HG03108 (cell line): ENCODE measurements at regions not wholly inside any gene's neighbourhood (a gene's known extent, or its start where the extent isn't known, plus 50 kb on each side); places are given as distances from the start of the nearest gene placed in this dataset.

ENCODE experiments used
- ATAC-seq: cut with Tn5 transposase; IDR thresholded peaks from one replicate; pipeline ENCODE4 v1.9.1; 2021; ENCODE audit warnings: moderate library complexity; ENCODE audit not compliant: unreplicated experiment

DNA sequence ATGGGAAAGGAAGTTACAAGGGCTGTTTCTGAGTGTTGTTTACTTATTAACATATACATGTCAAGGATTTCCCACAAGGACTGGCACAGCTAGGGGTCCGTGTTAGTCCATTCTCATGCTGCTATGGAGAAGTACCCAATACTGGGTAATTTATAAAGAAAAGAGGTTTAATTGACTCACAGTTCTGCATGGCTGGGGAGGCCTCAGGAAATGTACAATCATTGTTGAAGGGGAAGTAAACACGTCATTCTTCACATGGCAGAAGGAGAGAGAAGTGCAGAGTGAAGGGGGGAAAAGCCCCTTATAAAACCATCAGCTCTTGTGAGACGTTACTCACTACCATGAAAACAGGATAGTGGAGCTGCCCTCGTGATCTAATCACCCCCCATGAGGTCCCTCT is 128.9 kb upstream of the CELF4 start:
- ATAC-seq: no peak

DNA sequence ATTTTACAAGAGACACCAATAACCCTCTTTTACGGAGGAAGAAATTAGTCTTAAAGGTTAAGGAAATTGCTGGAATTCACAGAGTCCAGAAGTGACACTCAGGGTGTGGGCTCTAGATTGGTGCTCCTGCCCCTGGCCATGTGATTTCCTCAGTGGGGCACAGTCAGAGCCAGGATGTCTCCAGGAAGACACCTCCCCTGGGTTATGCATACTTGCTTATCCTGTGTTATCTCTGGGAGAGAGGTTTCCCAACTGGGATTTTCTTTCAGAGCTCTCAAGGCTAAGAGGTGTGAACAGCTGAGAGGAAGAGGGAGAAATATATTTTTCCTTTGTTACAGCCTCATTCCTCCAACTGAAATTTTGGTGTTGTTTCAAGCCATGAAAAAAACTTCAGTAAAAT is 125.6 kb upstream of the CELF4 start:
- ATAC-seq: no peak

DNA sequence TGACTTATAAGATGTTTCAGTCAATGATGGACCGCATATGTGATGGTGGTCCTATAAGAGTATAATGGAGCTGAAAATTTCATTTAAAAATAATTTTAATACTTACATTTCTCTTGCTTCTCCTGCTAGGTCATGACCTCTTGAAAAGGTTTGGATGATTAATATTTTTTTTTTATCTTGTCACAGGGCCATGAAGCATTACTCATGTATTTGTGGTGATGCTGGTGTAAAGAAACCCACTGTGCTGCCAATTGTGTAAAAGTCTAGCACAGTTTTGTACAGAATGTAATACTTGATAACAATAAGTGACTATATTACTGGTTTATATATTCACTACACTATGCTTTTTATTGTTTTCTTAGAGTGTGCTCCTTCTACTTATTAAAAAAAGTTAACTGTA is 124.2 kb upstream of the CELF4 start:
- ATAC-seq: no peak

DNA sequence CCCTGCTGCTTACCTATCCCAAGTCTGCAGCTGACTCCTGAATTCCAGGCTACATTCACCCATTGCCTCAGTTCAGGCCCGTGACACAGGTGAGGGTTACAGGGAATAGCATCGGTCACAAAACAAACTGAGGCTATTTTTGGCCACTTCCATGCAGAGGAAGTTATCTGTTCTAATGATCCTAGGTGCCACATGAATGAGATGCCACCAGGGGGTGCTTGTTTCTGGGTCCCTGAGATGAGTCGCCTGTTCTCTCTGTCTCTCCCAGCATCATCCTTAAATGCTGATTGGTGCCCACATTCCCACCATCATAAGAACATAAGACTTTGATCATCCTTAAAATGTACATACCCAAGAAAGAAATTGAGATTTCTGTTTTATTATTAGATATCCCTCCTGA is 119.0 kb upstream of the CELF4 start:
- no peak for ATAC-seq

DNA sequence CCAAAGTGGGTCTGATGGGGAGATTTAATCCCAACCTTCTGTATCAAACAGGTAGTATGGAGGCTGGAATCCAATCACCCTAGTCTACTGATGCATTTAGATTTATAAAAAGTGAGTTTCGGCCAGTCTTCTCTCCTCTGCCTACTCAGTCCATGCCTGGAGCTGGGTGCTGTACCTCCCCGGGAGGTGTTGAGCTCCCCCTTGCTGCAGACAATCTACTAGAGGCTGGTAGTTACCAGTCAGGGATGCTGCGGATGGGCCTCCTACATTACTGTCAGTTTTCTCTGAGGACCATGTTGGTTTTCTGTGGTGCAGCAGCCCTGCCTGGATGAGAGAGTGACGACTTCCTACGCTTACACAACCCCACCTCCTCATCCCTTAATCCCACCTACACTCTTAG is 118.6 kb upstream of the CELF4 start:
- no peak for ATAC-seq

DNA sequence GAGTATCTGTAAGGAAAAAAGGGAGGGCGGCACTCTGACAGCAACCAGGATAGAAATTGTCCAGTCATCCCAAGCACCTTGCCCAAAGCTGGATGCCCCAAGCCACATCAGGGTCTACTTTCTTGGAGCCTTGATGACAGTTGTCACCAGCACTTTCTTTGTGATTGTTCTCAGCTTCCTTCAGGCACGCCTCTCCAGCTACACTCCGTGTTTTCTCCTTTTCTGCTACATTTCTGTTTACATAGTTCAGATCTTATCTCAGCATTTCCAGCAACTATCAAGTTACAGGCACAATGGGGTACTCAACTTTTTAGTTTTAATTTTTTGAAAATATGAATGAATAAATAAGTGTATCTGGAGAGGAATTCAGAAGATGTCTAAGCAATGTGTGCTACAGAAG is 115.3 kb upstream of the CELF4 start:
- no peak for ATAC-seq

DNA sequence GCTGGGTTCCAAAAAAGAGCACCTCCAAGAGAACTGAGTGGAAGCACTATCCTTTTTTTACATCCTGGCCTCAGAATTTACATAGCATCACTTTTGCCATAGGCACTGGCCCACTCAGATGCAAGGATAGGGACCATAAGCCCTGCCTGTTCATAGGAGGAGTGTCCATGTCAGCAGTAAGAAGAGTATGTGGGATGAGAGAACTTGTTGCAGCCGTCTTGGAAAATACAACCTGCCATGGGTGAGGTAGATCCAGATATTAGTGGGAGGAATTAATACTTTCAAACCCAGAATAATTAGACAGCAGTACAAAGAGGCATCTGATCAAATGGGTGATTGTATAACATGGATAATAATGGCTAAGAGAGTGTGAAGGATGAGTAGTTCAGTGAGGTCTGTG is 110.7 kb upstream of the CELF4 start:
- ATAC-seq: no peak

DNA sequence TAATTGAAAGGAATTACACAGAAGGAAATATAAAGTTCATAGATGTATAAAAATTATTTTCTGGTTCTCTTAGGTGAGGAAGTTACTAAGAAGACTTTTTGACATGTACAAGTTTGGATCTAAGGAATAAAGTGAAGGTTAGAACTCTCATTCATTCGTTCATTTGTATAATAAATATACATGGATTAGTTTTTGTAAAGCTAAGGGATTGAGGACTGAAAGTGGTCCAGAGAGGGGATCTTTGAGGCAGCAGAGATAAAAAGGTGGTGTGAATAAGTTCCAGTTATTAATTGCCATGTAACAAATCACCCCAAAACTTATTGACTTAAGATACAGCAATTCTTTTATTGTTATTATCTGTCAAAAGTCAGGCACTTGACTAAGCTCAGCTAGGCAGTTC is 110.1 kb upstream of the CELF4 start:
- no peak for ATAC-seq

DNA sequence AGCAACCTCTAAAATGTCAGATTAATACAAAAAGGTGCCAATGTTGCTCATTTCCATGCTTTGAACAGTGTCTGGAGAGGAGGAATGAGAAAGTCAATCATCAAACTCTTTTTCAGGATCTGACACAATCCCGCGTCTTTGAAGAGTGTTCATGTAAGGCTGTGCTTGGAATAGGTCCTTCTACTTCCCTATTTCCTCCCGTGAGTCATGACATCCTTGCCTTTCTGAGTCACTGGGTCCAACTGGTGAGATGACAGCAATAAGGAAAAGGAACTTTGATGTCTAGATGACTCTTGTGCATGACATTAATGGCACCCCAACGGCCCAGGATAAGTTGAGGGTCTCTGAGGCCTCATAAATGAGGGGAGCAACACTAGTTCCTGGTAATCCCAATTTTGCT is 109.0 kb upstream of the CELF4 start:
- ATAC-seq: no peak

DNA sequence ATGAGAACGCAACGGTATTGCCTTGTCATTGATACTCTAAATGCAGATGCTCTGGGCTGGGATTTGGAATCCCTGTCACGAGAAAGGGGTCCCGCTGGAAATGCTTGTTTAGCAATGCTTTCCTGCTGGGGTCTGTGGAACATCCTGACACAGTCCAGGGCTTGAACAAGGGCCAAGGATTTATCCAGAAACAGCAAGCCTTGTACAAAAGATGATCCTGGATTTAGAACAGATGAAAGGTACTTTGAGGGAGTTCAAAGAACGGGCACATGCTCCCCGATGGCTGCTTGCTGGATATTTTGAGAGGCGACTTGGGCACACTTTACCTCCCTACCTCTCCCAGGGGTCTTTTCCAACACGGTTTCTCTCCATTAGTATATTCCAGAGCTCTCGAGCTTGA is 108.1 kb upstream of the CELF4 start:
- ATAC-seq: no peak

DNA sequence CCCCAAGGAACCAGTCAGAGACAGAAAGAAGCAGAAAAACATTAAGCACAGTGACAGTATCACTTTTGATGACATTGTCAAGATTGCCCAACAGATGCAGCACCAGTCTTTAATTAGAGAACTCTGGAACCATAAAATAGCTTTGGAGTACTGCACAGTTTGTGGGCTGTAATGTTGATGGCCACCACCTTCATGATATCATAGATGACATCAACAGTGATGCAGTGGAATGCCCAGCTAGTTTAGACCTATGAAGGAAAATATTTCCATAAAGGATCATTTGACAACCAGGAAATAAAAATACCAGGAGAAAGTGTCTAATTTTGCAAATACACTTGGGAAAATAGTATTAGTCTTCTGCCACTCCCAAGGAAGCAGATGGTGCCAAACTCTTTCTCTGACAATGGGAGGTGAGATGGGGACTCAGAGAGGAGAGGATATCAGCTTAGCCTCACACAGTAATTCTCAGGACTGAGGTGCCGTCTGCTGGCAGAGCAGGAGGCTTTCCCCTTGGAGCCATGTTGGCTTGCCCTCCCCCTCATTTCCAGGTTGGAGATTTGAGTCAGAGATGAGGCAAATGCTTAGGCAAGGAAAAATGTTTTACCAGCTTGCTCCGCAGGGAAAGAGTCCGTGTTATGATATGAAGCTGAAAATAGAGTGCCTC is 107.5 kb upstream of the CELF4 start:
- ATAC-seq: no peak

DNA sequence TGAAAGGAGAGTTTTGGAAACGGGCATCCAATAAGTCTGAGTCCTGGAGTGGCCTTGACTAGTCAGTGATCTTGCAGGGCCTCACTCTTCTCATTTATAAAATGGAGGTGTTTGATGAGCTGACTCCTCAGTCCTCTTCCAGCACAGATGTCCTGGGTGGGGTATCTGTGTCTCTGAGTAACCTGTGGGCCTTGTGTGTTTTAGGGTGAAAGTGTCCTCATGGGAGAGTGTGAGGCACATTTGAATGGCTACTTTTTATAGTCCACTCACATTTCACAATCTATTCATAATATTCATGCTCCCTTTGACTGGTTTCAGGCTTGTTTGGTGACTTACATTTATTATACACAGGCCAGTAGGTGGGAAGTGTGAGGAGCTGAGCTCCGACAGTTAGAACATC is 106.4 kb upstream of the CELF4 start:
- no peak for ATAC-seq

DNA sequence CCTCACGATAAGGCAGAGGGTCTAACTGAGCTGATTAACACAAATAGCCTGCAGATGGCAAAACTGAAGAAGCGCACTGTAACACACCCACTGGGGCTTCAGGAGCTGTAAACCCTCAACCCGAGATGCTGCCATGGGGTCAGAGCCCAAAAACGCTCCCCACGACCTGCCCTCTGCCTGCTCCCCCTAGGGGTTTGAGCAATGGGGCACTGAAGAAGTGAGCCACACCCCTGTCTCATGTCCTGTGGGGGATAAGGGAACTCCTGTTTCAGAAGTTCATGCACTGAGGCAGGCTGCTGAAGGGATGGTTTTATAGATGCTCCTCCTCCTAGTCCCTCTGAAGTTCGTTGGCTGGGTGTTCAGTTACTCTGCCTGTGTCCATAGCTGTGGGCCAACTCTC is 105.9 kb upstream of the CELF4 start:
- ATAC-seq: no peak

DNA sequence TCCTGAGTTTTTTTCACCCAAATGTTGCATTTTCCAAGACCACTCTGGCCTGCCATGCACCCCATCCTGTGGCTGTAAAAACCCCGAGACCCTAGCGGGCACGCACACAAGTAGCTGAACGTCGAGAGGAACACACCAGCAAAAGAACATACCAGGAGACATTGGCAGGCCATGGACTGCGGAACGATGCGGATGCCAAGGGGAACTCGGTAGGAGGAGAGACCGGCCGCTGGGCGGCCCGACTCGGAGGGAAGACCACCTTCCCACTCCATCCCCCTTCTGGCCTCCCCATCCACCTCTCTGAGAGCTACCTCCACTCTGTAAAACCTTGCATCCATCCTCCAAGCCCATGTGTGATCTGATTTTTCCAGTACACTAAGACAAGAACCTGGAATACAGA is 105.5 kb upstream of the CELF4 start:
- no peak for ATAC-seq

DNA sequence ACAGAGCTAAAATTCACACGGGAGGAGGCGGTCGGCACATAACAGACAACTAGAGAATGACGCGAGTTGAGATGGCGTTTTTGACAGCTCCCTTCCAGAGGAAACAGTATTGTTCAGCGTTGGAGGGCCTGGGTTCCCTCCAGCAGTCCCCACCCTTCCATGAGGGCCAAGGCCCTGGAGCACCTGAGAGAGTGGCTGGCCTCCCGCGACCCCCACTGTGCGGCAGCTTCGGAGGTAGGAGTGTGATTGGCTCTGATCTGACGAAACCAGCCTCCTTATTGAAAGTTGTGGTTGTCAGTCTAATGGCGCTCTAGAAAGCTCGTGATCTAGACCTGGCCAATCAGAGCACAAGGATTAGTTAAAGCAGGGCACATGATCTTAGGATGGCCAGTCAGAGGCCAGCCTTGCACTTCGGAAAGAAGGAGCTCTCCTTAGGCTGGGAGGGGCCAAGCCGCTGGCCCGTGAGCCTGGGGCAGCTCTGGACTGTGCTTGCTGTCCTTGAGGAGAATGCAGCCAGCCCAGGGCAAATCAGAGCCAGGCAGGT is 104.5 kb upstream of the CELF4 start:
- ATAC-seq: no peak

DNA sequence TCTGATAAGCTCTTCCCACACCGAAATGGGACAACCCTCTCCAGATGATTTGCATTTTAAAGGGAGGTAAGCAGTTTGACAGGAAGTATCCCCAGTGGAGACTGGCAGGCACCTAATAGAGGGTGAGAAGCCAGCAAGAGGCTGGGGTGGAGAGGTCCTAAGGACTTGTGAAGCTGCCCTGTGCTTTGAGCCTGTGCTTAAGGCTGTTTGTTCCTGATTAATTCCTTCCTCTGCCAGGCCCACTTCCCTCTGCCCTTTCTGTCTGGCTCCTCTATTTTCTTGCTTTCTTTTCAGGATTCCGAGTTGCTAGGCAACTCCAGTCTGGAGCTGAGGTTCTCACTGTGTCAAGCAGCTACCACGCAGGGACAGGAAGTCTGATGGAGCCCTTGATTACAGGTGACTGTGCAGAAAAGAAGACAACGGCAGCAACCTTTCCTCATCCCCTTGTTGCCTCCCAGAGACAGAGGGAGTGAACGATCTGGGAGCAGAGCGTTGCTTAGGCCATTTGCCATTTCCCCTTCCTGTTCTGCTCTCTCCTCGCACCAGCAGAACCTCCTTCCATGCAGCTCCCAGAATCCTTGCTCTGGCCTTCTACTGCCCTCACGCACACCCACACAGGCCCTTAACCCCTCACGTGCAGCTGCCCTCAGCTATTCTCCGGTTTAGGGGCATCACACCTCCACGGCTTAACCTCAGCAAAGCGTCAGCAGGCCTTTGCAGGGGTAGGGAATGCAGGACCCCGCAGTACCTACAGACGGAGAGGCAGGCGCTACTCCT is 103.6 kb upstream of the CELF4 start:
- no peak for ATAC-seq

DNA sequence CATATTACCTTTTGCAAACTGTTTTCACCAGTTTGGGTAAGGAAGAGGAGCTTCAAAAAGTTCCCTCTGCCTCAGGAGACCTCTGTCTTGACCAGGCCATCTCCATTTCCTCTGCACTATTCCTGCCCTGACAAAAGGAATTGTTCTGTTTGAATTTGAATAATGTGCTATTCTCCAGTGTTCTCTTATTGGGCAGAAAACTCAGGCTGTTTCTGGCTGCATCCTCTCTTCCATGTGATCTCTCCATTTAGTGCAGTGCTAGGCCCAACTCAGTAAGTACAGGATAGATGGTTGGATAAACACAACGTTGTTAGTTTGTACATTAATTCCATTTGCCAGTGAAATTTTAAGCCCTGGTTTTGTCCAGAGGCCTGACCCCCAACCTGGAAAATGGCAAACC is 102.2 kb upstream of the CELF4 start:
- no peak for ATAC-seq

DNA sequence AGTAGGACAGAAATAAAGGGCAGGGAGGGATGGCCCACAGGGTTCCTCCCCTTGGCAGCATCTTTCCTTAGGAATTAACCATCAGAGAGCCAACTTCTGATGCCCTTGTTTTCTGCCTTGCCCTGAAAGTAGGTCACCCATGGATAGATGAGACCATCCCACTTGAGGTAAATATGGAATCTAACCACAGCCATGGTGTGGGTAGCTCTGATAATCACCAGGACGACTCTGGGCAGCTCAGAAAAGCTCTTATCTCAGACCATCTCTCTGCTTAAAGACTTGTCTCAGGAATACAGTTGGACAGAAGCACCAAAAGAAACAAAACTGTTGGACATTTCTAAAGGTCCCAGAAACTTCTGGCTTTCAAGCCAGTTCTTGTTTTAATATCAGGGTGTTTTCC is 101.4 kb upstream of the CELF4 start:
- no peak for ATAC-seq

DNA sequence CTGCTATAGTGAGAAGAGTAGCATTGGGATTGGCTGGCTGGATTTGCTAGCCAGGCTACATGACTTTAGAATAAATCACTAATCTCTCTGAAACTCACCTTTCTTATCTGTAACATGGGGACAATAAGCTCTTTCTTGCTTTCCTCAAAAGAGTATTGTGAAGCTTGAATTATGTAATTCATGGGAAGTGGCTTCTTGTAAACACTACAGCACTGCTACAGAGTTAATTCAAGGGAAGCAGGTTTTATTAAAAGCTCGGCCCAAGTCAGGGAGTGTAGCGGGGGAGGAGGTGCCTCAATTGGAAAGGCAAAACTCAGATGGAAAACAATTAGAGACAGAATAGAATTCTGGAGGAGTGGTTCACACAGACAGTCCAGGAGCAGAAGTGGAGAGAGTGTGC is 100.9 kb upstream of the CELF4 start:
- no peak for ATAC-seq

DNA sequence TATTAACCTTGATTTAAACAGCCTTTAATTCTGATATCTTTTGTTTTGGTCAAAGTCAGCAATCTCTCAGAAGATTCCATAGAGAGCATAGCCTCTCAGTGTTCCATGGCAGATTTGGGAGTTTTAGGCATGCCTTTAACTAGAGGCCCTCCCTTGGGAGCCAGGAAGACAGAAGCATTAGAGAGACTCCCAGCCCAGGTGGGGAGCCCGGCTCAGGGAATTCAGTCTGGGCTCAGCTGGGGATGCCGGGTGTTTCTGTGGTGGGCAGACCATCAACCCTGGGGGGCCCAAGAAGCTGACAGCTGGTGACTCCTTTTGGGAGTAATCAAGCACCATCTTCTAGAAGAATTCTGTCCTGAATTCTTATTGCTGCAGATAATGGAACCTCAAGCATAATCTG is 99.7 kb upstream of the CELF4 start:
- ATAC-seq: no peak

DNA sequence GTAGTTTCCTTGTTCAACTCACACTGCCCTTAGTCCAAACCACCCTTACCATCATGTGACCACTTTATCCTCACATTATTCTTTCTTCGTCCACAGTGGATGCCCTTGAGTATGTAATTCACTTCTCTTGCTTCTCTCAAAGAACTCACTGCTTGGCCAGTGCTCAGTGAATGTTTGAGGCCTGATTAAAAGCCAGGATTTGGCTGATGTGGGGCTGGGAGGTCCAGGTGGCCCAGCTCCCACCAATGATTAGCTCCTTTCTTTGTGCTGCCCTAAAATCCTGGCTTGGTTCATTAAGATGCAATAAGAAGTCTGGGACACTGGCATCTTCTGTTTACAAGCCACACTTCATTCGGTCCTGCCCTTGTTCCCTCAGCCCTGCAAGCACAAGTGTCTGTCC is 97.8 kb upstream of the CELF4 start:
- no peak for ATAC-seq

DNA sequence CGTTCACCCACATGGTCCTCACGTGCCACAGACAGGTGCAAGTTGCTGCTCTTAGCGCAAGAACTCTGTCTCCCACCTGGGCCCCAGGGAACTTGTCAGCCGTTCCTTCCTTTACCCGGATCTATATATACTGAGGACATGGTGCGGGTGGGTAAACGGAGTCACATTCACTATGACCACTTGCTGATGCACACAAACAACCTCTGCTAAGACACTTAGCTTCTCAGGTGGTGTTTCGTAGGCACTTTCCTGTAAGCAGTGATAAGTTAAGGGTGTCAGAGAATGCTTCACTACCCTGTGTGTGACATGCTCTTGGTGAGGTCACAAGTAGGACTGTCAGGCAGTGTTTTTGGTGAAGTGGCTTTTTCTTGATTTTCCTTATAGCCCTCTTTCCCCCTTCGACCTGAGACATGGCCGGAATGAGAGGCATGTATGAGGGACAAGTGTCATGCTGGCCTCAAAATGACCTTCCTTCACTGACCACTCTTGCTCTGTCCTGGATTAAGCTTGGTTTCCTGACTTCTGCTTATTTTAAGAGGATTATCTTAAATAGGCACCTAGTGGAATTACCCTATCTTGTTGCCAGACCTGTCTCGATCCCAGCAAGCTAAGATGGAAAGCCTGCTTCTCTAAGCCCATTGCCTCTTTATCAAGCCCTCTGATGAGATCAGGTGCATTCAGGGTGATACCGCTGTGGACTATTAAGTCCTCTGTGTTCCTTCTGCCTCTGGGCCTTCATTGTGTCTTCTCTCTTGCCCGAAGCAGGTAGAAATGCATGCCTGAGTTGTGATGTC is 97.1 kb upstream of the CELF4 start:
- no peak for ATAC-seq
